ENCODE measurements at regions not wholly inside any gene's neighbourhood (a gene's known extent, or its start where the extent isn't known, plus 50 kb on each side); places are given as distances from the start of the nearest gene placed in this dataset.

DNA sequence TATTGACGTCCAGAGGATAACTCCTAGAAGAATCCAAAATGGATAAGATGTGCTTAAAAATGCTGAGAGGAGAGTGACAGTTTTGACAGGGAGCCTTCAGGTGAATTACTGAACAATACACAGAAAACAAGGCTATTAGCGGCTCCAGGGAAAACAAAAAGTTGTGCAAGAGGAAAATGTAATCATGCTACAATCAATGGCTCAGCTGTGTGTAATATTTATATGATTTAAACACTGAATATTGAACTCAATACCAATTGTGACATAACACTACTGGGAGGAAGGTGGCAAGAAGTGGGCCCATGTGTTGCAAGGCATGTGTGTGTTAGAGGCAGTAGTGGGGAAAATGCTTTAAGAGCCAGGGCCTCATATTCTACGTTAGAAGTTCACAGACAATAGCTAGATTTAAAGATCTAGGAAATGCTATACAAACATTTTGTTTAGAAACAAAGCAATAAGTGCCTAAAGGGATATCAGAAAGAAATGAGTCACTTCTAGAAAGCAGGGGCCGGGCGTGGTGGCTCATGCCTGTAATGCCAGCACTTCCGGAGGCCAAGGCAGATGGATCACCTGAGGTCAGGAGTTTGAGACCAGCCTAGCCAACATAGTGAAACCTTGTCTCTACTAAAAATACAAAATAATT is 253.2 kb upstream of the IRX5 start:
- H3K4me3 ChIP-seq (ENCODE audit: low read depth, low read length) = no peak overlapping the region
- TF ChIP-seq, protein P1, sequence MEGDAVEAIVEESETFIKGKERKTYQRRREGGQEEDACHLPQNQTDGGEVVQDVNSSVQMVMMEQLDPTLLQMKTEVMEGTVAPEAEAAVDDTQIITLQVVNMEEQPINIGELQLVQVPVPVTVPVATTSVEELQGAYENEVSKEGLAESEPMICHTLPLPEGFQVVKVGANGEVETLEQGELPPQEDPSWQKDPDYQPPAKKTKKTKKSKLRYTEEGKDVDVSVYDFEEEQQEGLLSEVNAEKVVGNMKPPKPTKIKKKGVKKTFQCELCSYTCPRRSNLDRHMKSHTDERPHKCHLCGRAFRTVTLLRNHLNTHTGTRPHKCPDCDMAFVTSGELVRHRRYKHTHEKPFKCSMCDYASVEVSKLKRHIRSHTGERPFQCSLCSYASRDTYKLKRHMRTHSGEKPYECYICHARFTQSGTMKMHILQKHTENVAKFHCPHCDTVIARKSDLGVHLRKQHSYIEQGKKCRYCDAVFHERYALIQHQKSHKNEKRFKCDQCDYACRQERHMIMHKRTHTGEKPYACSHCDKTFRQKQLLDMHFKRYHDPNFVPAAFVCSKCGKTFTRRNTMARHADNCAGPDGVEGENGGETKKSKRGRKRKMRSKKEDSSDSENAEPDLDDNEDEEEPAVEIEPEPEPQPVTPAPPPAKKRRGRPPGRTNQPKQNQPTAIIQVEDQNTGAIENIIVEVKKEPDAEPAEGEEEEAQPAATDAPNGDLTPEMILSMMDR (IDR thresholded peaks at IDR 0.05; ENCODE audit: low read depth, low read length) = no peak
- TF ChIP-seq, protein P2, sequence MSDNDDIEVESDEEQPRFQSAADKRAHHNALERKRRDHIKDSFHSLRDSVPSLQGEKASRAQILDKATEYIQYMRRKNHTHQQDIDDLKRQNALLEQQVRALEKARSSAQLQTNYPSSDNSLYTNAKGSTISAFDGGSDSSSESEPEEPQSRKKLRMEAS (IDR thresholded peaks at IDR 0.05; ENCODE audit: low read depth, low read length) = no peak
- TF ChIP-seq MYC (IDR thresholded peaks at IDR 0.05; ENCODE audit: low read depth, low read length) (no peak), POLR2A (IDR thresholded peaks at IDR 0.05; ENCODE audit: extremely low read depth, insufficient read length) (no peak)
- no peak for DNase-seq (ENCODE audit: low read depth)

DNA sequence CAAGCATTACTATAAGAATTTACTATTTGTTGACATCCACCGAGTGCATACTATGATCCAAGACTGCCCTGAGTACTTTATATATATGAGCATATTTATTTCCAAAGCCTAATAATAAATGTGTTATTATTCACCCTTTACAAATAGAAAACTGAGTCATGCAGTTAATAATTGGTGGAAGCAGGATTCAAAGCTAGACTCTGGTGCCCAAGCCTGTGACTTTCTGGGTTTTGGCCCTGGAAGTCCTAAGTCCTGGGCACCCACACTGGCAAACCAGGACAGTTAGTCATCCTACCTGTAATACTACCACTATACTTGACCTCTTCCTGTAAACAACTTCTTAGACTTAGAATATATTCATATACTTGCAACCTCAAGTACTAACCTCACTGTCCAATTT is 257.4 kb upstream of the IRX5 start:
- H3K4me3 ChIP-seq (ENCODE audit: low read depth, low read length) = no peak overlapping the region
- no peak for DNase-seq (ENCODE audit: low read depth)
- TF ChIP-seq, protein P1 (IDR thresholded peaks at IDR 0.05; ENCODE audit: low read depth, low read length) = no peak
- TF ChIP-seq, protein P2 (IDR thresholded peaks at IDR 0.05; ENCODE audit: low read depth, low read length) = no peak
- TF ChIP-seq MYC (IDR thresholded peaks at IDR 0.05; ENCODE audit: low read depth, low read length) (no peak), POLR2A (IDR thresholded peaks at IDR 0.05; ENCODE audit: extremely low read depth, insufficient read length) (no peak)

DNA sequence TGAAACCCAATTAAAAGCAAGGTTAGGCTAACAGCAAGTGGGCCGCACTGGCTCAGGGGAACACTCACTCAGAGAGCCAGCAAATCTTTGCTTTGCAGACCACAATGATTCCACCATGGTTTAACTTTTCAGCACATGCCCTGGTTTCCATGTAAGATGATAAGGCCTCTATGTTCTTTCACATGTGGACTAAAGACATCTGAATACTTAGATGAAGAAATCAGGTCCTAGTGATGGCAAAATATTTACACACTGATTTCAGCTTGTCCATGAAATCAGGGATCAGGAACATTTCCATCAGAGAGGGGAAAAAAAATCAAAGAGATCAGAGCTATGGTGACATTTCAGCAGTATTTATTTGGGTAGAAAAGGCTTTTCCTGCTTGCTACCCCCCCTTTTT is 258.2 kb upstream of the IRX5 start:
- TF ChIP-seq, protein P1 (IDR thresholded peaks at IDR 0.05; ENCODE audit: low read depth, low read length) = no peak
- TF ChIP-seq MYC (IDR thresholded peaks at IDR 0.05; ENCODE audit: low read depth, low read length) (no peak), POLR2A (IDR thresholded peaks at IDR 0.05; ENCODE audit: extremely low read depth, insufficient read length) (no peak)
- TF ChIP-seq, protein P2 (IDR thresholded peaks at IDR 0.05; ENCODE audit: low read depth, low read length) = no peak
- H3K4me3 ChIP-seq (ENCODE audit: low read depth, low read length) = no peak overlapping the region
- DNase-seq (ENCODE audit: low read depth) = no peak

DNA sequence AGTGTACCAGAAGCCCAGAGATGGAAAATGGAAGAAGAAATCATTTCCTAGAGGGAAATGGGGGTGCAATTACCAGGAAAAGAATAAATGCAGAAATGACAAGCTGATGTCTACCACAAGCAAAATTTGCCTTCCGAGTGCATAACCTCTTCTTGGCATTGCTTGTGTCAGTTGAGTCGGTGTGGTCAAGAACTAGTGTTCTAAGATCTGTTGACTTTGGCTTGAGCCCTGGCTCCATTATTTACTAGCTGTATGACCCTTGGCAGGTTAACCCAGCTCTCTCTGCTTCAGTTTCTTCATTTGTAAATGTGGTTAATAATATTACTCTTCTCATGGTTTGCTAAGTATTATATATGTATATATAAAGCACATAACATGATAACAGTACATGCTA is 273.0 kb upstream of the IRX5 start:
- TF ChIP-seq, protein P2 (IDR thresholded peaks at IDR 0.05; ENCODE audit: low read depth, low read length) = no peak
- no peak for TF ChIP-seq POLR2A (IDR thresholded peaks at IDR 0.05; ENCODE audit: extremely low read depth, insufficient read length)
- TF ChIP-seq, protein P1 (IDR thresholded peaks at IDR 0.05; ENCODE audit: low read depth, low read length) = no peak
- TF ChIP-seq MYC (IDR thresholded peaks at IDR 0.05; ENCODE audit: low read depth, low read length) = no peak
- H3K4me3 ChIP-seq (ENCODE audit: low read depth, low read length) = no peak overlapping the region

DNA sequence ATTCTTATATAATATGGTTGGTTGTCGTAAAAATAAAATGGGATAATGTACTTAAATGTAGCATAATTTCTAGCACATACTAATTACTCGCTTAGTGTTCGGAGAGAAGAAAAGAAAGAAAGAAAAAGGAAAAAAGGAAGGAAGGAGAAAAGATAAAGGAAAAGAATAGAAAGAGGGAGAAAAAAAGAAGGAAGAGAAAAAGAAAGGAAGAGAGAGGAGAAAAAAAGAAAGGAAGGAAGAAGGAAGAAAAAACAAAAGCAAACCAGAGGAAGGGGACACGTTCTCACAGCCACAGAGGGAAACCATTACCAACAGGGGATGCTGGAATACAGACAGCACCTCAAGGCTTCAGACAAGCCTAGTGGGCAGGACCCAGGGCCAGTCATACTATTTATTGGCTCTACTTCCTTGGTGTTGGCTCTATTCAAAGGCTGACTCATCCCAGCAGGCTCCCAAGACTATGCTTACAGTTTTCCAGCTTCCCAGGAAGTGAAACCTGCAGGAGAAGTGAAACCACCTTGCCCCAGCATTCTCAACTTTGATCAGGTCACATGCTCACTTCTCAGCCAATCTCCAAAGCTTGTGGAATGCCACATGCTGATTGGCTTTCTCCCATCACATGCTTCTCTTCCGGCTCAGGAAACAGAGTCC is 273.5 kb upstream of the IRX5 start:
- TF ChIP-seq, protein P1 (IDR thresholded peaks at IDR 0.05; ENCODE audit: low read depth, low read length) = no peak
- TF ChIP-seq POLR2A (IDR thresholded peaks at IDR 0.05; ENCODE audit: extremely low read depth, insufficient read length) (no peak), MYC (IDR thresholded peaks at IDR 0.05; ENCODE audit: low read depth, low read length) (no peak)
- TF ChIP-seq, protein P2 (IDR thresholded peaks at IDR 0.05; ENCODE audit: low read depth, low read length) = no peak
- DNase-seq (ENCODE audit: low read depth) = no peak
- no peak overlapping the region for H3K4me3 ChIP-seq (ENCODE audit: low read depth, low read length)

More for the DNA sequence above, 273.0 kb upstream of the IRX5 start:
- no peak for DNase-seq (ENCODE audit: low read depth)
